H1 (cell line): ENCODE measurements at regions not wholly inside any gene's neighbourhood (a gene's known extent, or its start where the extent isn't known, plus 50 kb on each side); places are given as distances from the start of the nearest gene placed in this dataset.

Experiments used
- FOSL1 ChIP-seq: IDR thresholded peaks from 2 replicates; pipeline ENCODE4 v1.6.1; 2011; ENCODE audit warnings: mild to moderate bottlenecking, low read depth, low read length, moderate library complexity; ENCODE audit not compliant: insufficient read depth
- HDAC6 ChIP-seq: IDR thresholded peaks from one replicate; pipeline ENCODE4 v1.7.1; 2012; ENCODE audit warnings: low read depth, mild to moderate bottlenecking, inconsistent platforms, low read length, moderate library complexity
- MAFK ChIP-seq: IDR thresholded peaks from 2 replicates; pipeline ENCODE4 v1.6.1; 2012; ENCODE audit warnings: low read depth, mild to moderate bottlenecking, improper control_type of control experiment, low read length
- RFX5 ChIP-seq: IDR thresholded peaks from 2 replicates; pipeline ENCODE4 v1.6.1; 2011; ENCODE audit warnings: low read depth, low read length, improper control_type of control experiment, borderline replicate concordance
- TAF1 ChIP-seq: IDR thresholded peaks from 2 replicates; pipeline ENCODE4 v1.6.1; 2011; ENCODE audit warnings: mild to moderate bottlenecking, low read depth, low read length
- TF ChIP-seq, protein P1 (sequence below): IDR thresholded peaks from 2 replicates; pipeline ENCODE4 v1.6.1; 2011; ENCODE audit warnings: low read length, improper control_type of control experiment

DNA sequence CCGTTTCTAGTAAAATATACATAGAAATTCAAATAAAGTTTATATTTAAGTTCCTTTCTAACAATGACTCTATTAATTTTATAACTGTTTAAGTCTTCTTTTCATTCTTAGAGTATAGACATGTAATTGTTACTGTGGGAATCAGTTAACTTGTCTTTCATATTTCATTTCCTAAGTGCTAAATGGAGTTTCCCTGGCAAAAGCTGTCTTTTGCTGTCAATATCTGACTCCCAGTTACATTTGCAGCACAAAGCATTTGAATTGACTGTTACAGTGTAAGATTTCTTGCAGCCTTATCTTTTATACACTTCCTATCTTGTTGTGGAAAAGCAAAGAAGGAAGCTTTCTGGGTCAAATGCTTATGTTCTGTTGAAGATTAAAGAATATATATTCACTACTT, 1026.3 kb downstream of the CDH9 start (continued):
- TF ChIP-seq FOSL1 (no peak), HDAC6 (no peak), TAF1 (no peak), MAFK (no peak), RFX5 (no peak)
- TF ChIP-seq, protein P1, sequence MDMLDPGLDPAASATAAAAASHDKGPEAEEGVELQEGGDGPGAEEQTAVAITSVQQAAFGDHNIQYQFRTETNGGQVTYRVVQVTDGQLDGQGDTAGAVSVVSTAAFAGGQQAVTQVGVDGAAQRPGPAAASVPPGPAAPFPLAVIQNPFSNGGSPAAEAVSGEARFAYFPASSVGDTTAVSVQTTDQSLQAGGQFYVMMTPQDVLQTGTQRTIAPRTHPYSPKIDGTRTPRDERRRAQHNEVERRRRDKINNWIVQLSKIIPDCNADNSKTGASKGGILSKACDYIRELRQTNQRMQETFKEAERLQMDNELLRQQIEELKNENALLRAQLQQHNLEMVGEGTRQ: no peak
- TF ChIP-seq, all 59 proteins: peak for 0
